OCI-LY7 (cell line): ENCODE measurements at regions not wholly inside any gene's neighbourhood (a gene's known extent, or its start where the extent isn't known, plus 50 kb on each side); places are given as distances from the start of the nearest gene placed in this dataset.

Experiments
- EZH2phosphoT487 ChIP-seq: fragments of 200-600 bp; sonication (generic); IDR thresholded peaks from 2 replicates; pipeline ENCODE4 v1.6.1; 2018; ENCODE audit warnings: low read depth, borderline replicate concordance, mild to moderate bottlenecking, mixed run types, antibody characterized with exemption, low read length, moderate library complexity, mixed read lengths
- TF ChIP-seq, protein P1 (sequence below): fragments of 200-600 bp; sonication (generic); conservative IDR thresholded peaks from 2 replicates; pipeline ENCODE4 v1.5.1; 2014; ENCODE audit warnings: mild to moderate bottlenecking, antibody characterized with exemption, low read length, moderate library complexity, mixed read lengths

DNA sequence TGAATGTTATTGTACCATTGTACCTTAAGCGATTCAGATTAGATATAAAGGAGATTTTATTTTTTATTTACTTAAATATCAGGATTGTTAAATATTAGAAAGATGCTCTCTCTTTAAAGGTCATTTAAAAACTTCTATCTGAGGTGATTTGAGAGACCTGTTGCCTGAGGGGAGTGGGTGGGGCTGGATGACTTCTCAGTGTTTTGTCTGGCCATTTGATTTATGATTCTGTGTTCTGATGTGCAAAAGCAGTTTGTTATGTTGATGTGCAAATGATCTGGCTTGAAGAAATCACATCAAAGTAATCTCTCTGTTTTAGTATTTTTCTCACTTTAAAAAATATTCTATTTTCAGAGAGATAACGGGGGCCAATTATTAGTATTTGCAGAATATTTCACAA, 370.8 kb downstream of the NUP35 start:
- TF ChIP-seq, protein P1, sequence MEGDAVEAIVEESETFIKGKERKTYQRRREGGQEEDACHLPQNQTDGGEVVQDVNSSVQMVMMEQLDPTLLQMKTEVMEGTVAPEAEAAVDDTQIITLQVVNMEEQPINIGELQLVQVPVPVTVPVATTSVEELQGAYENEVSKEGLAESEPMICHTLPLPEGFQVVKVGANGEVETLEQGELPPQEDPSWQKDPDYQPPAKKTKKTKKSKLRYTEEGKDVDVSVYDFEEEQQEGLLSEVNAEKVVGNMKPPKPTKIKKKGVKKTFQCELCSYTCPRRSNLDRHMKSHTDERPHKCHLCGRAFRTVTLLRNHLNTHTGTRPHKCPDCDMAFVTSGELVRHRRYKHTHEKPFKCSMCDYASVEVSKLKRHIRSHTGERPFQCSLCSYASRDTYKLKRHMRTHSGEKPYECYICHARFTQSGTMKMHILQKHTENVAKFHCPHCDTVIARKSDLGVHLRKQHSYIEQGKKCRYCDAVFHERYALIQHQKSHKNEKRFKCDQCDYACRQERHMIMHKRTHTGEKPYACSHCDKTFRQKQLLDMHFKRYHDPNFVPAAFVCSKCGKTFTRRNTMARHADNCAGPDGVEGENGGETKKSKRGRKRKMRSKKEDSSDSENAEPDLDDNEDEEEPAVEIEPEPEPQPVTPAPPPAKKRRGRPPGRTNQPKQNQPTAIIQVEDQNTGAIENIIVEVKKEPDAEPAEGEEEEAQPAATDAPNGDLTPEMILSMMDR = no peak
- no peak for TF ChIP-seq EZH2phosphoT487
